Hepatocyte (in vitro differentiated cells): ENCODE measurements at regions not wholly inside any gene's neighbourhood (a gene's known extent, or its start where the extent isn't known, plus 50 kb on each side); places are given as distances from the start of the nearest gene placed in this dataset.

ENCODE experiments used
- DNase-seq: peaks from one replicate; pipeline ENCODE4 v3.0.0-alpha.2; 2016; ENCODE audit warnings: low spot score
- H2AFZ ChIP-seq: fragments of 200-600 bp; sonication (generic); 2 replicates; pipeline ENCODE4 v1.6.0; 2016; ENCODE audit warnings: antibody characterized with exemption, mild to moderate bottlenecking
- H3K27ac ChIP-seq: fragments of 200-600 bp; sonication (generic); 2 replicates; pipeline ENCODE4 v1.5.1; 2016; ENCODE audit warnings: mild to moderate bottlenecking
- H3K27me3 ChIP-seq: fragments of 200-600 bp; sonication (generic); 2 replicates; pipeline ENCODE4 v1.6.1; 2016
- H3K36me3 ChIP-seq: fragments of 200-600 bp; sonication (generic); replicated peaks from 2 replicates; pipeline ENCODE4 v1.5.1; 2016; ENCODE audit warnings: low read depth; ENCODE audit not compliant: insufficient read depth
- H3K4me1 ChIP-seq: fragments of 200-600 bp; sonication (generic); 2 replicates; pipeline ENCODE4 v1.5.1; 2016; ENCODE audit warnings: mild to moderate bottlenecking, moderate library complexity; ENCODE audit not compliant: insufficient read depth
- H3K4me2 ChIP-seq: fragments of 200-600 bp; sonication (generic); 2 replicates; pipeline ENCODE4 v1.6.0; 2016
- H3K4me3 ChIP-seq: fragments of 200-600 bp; sonication (generic); 2 replicates; pipeline ENCODE4 v1.5.1; 2016; ENCODE audit warnings: mild to moderate bottlenecking
- H3K79me2 ChIP-seq: fragments of 200-600 bp; sonication (generic); 2 replicates; pipeline ENCODE4 v1.6.0; 2017; ENCODE audit warnings: mild to moderate bottlenecking
- H3K9me2 ChIP-seq: fragments of 200-600 bp; sonication (generic); replicated peaks from 2 replicates; pipeline ENCODE4 v1.6.0; 2017; ENCODE audit warnings: mild to moderate bottlenecking; ENCODE audit not compliant: insufficient read depth
- H3K9me3 ChIP-seq: fragments of 200-600 bp; sonication (generic); 2 replicates; pipeline ENCODE4 v1.5.1; 2016; ENCODE audit warnings: low read depth, mild to moderate bottlenecking
- H4K20me1 ChIP-seq: fragments of 200-600 bp; sonication (generic); 2 replicates; pipeline ENCODE4 v1.6.0; 2016; ENCODE audit warnings: mild to moderate bottlenecking; ENCODE audit not compliant: insufficient read depth, poor library complexity, severe bottlenecking
- CTCF ChIP-seq: fragments of 200-600 bp; sonication (generic); IDR thresholded peaks from 2 replicates; pipeline ENCODE4 v1.5.1; 2016; ENCODE audit warnings: antibody characterized with exemption, mild to moderate bottlenecking; ENCODE audit not compliant: poor library complexity
- EZH2 ChIP-seq: fragments of 200-600 bp; sonication (generic); IDR thresholded peaks from 2 replicates; pipeline ENCODE4 v1.6.1; 2016; ENCODE audit warnings: antibody characterized with exemption, mild to moderate bottlenecking, borderline replicate concordance
- EZH2phosphoT487 ChIP-seq: fragments of 200-600 bp; sonication (generic); IDR thresholded peaks from one replicate; pipeline ENCODE4 v1.6.1; 2018; ENCODE audit warnings: antibody characterized with exemption, mild to moderate bottlenecking, low read depth, moderate library complexity; ENCODE audit not compliant: unreplicated experiment, severe bottlenecking
- WGBS: methylation state at CpG from one replicate; pipeline ENCODE4 v1.1.6; 2016; ENCODE audit warnings: low lambda C conversion rate; ENCODE audit errors: missing lambda C conversion rate; 5-methylcytosine and 5-hydroxymethylcytosine counted together

GRCh38 chr18:56291294-56291693, 347.1 kb downstream of the TXNL1 start:
- no peaks in the 10 kb centered on the region for H3K9me2 ChIP-seq
- H3K79me2 ChIP-seq: no peaks in the 10 kb centered on the region
- H3K36me3 ChIP-seq: no peaks in the 10 kb centered on the region
- no peaks in the 10 kb centered on the region for H3K9me3 ChIP-seq
- no peaks in the 10 kb centered on the region for H4K20me1 ChIP-seq
- TF ChIP-seq EZH2: no peak
- no peak for TF ChIP-seq CTCF
- no peak for TF ChIP-seq EZH2phosphoT487
- H3K27ac ChIP-seq: no peak overlapping the region
- H3K4me3 ChIP-seq: no peak overlapping the region
- 62% methylated on average over 4 of the region's 4 CpGs for WGBS
- H3K27me3 ChIP-seq: no peaks in the 10 kb centered on the region
- no peaks in the 10 kb centered on the region for H3K4me1 ChIP-seq
- H3K4me2 ChIP-seq: no peak overlapping the region
- DNase-seq: no peak
- H2AFZ ChIP-seq: no peak overlapping the region

GRCh38 chr18:56289381-56289780, 349.0 kb downstream of the TXNL1 start:
- Histone ChIP-seq H3K4me2 (no peak overlapping the region), H2AFZ (no peak overlapping the region), H3K27ac (no peak overlapping the region), H3K79me2 (no peaks in the 10 kb centered on the region), H3K4me3 (no peak overlapping the region), H4K20me1 (no peaks in the 10 kb centered on the region), H3K9me3 (no peaks in the 10 kb centered on the region), H3K4me1 (no peaks in the 10 kb centered on the region), H3K9me2 (no peaks in the 10 kb centered on the region), H3K36me3 (no peaks in the 10 kb centered on the region), H3K27me3 (no peaks in the 10 kb centered on the region)
- no peak for TF ChIP-seq CTCF
- no peak for TF ChIP-seq EZH2phosphoT487
- TF ChIP-seq EZH2: no peak
- DNase-seq: no peak
- WGBS: 66% methylated on average over 2 of the region's 2 CpGs

- no peaks in the 10 kb centered on the region for H3K36me3 ChIP-seq
- no peaks in the 10 kb centered on the region for H3K4me1 ChIP-seq
- no peaks in the 10 kb centered on the region for H4K20me1 ChIP-seq
- no peaks in the 10 kb centered on the region for H3K79me2 ChIP-seq
- H3K27ac ChIP-seq: no peak overlapping the region
- 62% methylated on average over 4 of the region's 4 CpGs for WGBS
- H3K27me3 ChIP-seq: no peaks in the 10 kb centered on the region
- H3K9me2 ChIP-seq: no peaks in the 10 kb centered on the region
- H3K4me2 ChIP-seq: no peak overlapping the region
- TF ChIP-seq CTCF (no peak), EZH2 (no peak), EZH2phosphoT487 (no peak)
- DNase-seq: no peak
- H3K9me3 ChIP-seq: no peaks in the 10 kb centered on the region
- H3K4me3 ChIP-seq: no peak overlapping the region
- H2AFZ ChIP-seq: no peak overlapping the region
These were observed 351.5 kb downstream of the TXNL1 start for GRCh38 chr18:56286775-56287325.
